Mesodermal cell (in vitro differentiated cells): ENCODE measurements at regions not wholly inside any gene's neighbourhood (a gene's known extent, or its start where the extent isn't known, plus 50 kb on each side); places are given as distances from the start of the nearest gene placed in this dataset.
"Not testable (repeated sequence)": the region's sequence is repeated elsewhere in the genome, so short reads cannot be mapped to it uniquely, and the experiment has no call there.

ENCODE experiments used
- H3K27ac ChIP-seq: 2 replicates; pipeline ENCODE4 v1.7.0; 2013; ENCODE audit warnings: mild to moderate bottlenecking, low read depth, low read length, moderate library complexity; ENCODE audit not compliant: severe bottlenecking
- H3K36me3 ChIP-seq: 2 replicates; pipeline ENCODE4 v1.7.1; 2013; ENCODE audit warnings: mild to moderate bottlenecking, low read length, moderate library complexity; ENCODE audit not compliant: control insufficient read depth, insufficient read depth
- H3K4me1 ChIP-seq: one replicate; pipeline ENCODE4 v1.7.1; 2013; ENCODE audit warnings: mild to moderate bottlenecking, low read length; ENCODE audit not compliant: insufficient read depth, control insufficient read depth, poor library complexity, severe bottlenecking
- H3K4me3 ChIP-seq: 2 replicates; pipeline ENCODE4 v1.7.0; 2013; ENCODE audit warnings: low read length, control low read depth, mild to moderate bottlenecking; ENCODE audit not compliant: insufficient read depth, poor library complexity, severe bottlenecking; ENCODE audit errors: extremely low read depth
- H3K9me3 ChIP-seq: 2 replicates; pipeline ENCODE4 v1.7.1; 2013; ENCODE audit warnings: mild to moderate bottlenecking, low read length, moderate library complexity; ENCODE audit not compliant: control insufficient read depth
- WGBS, 2 experiments: methylation state at CpG; one replicate each; pipeline ENCODE4 v1.1.5; 2013; ENCODE audit warnings: missing lambda C conversion rate in 2 of 2; ENCODE audit not compliant: insufficient coverage in 2 of 2; 5-methylcytosine and 5-hydroxymethylcytosine counted together

DNA sequence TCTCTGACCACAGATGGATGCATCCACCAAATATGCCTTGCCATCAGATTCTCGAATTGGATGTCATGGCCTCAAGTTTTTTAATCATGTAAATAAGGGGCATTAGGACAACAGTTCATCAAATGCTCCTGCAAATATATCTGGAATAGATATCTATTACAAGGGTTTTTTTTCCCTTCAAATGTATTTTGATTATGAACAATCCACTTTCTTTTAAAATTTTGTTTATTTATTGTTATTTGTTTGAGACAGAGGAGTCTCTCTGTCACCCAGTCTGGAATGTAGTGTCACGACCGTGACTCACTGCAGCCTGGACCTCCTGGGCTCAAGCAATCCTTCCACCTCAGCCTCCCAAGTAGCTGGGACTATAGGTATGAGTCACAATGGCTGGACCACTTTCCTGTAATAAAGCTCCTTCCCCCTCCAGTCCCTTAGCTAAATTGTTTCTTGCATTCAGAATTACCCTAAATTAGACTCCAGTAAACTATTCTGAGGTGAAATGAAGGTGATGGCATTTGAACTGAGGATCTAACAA is 1412.1 kb downstream of the EFNA5 start:
- Histone ChIP-seq H3K4me1 (peaks cover 3% of the 10 kb centered on the region), H3K36me3 (no peaks in the 10 kb centered on the region), H3K9me3 (no peaks in the 10 kb centered on the region), H3K4me3 (no peak overlapping the region), H3K27ac (peak overlapping the region; percentile 47)
- 80% methylated on average over 2 of the region's 3 CpGs; no CpG with 5 or more reads in 1 of the 2 experiments for WGBS, 2 experiments

DNA sequence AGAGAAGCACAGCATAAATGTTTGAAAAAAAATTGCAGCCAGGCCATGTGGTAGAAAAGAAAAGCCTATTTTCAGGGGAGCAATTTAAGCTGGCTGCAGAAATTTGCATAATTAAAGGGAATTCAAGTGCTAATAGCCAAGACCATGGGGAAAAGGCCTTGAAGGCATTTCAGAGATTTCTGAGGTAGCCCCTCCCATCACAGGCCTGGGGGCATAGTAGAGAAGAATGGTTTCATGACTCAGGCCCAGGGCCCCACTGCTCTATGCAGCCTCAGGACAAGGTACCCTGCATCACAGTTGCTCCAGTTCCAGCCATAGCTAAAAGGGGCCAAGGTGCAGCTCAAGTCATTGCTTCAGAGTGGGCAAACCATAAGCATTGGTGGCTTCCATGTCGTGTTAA is 1416.0 kb downstream of the EFNA5 start:
- Histone ChIP-seq H3K4me1 (no peaks in the 10 kb centered on the region), H3K27ac (no peak overlapping the region), H3K9me3 (no peaks in the 10 kb centered on the region), H3K4me3 (no peak overlapping the region), H3K36me3 (no peaks in the 10 kb centered on the region)
- WGBS, 2 experiments: 64 to 100% methylated on average over 1 of the region's 1 CpG

- H3K27ac ChIP-seq, H3K4me3 ChIP-seq, H3K4me1 ChIP-seq, H3K36me3 ChIP-seq, H3K9me3 ChIP-seq: not testable (repeated sequence)
- WGBS, 2 experiments: 93 to 96% methylated on average over 27 to 32 of the region's 46 CpGs
Observed at GRCh38 chr5:106246044-106246745, 1424.5 kb downstream of the EFNA5 start.

- no peaks in the 10 kb centered on the region for H3K36me3 ChIP-seq
- no peak overlapping the region for H3K4me3 ChIP-seq
- H3K4me1 ChIP-seq: no peaks in the 10 kb centered on the region
- H3K27ac ChIP-seq: no peak overlapping the region
- no peaks in the 10 kb centered on the region for H3K9me3 ChIP-seq
Observed at GRCh38 chr5:106241409-106241808, 1429.3 kb downstream of the EFNA5 start.

DNA sequence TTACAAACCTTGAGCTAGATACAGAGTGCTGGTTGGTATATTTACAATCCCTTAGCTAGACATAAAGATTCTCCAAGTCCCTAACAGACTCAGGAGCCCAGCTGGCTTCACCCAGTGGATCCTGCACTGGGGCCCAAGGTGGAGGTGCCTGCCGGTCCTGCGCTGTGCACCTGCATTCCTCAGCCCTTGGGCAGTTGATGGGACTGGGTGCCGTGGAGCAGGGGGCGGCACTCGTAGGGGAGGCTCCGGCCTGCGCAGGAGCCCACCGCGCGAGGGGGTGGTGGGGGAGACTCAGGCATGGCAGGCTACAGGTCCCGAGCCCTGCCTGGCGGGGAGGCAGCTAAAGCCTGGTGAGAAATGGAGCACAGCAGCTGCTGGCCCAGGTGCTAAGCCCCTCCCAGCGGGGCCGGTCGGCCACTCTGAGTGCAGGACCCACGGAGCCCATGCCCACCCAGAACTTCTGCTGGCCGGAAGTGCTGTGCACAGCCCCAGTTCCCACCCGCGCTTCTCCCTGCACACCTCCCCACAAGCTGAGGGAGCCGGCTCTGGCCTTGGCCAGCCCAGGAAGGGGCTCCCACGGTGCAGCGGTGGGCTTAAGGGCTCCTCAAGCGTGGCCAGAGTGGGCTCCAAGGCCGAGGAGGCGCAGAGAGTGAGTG is 1464.7 kb downstream of the EFNA5 start:
- no peak overlapping the region for H3K4me3 ChIP-seq
- no peak overlapping the region for H3K27ac ChIP-seq
- H3K9me3 ChIP-seq: no peaks in the 10 kb centered on the region
- H3K4me1 ChIP-seq: no peaks in the 10 kb centered on the region
- 92 to 93% methylated on average over 11 to 17 of the region's 25 CpGs for WGBS, 2 experiments
- no peaks in the 10 kb centered on the region for H3K36me3 ChIP-seq

DNA sequence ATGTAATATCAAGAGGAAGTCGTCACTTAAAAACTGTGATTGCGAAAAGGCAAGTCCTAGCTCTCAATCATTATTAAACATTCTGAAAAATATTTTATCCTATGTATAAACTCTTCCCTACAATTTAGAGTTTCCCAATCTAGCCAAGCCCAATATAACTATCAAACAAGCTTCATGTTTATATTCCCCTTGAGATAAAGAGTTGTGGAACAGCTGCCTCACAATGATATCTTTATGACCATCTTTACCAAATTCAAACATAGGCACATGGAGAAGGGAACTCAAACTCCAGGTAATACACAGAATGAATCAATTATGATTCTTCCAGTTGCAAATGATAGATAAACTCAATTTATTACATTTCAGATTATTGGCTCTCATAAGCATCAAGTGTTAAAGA is 1468.7 kb downstream of the EFNA5 start:
- no CpG with 5 or more reads among the region's 2 CpGs for WGBS, 2 experiments
- H3K4me3 ChIP-seq: no peak overlapping the region
- no peaks in the 10 kb centered on the region for H3K9me3 ChIP-seq
- no peak overlapping the region for H3K27ac ChIP-seq
- no peaks in the 10 kb centered on the region for H3K36me3 ChIP-seq
- H3K4me1 ChIP-seq: no peaks in the 10 kb centered on the region

DNA sequence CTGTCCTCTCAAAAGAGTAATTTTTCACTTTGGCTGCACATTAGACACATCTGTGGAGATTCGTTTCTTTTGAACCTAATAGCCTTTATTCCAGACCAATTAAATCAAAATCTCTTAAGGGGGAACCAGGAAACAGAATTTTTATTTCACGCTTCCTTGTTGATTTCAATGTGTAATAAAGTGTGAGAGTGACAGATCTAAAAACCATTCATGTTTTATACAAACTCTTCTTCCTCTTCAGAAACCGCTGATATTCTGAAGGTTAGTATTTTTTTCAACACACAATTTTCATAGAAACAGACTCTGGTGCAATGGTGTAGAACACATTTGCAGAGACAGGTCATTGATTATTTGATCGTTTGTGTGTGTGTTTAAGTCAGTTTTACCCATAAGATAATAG is 1469.8 kb downstream of the EFNA5 start:
- H3K4me3 ChIP-seq: no peak overlapping the region
- WGBS, 2 experiments: no CpG with 5 or more reads among the region's 4 CpGs
- H3K27ac ChIP-seq: no peak overlapping the region
- H3K4me1 ChIP-seq: no peaks in the 10 kb centered on the region
- H3K36me3 ChIP-seq: no peaks in the 10 kb centered on the region
- no peaks in the 10 kb centered on the region for H3K9me3 ChIP-seq

DNA sequence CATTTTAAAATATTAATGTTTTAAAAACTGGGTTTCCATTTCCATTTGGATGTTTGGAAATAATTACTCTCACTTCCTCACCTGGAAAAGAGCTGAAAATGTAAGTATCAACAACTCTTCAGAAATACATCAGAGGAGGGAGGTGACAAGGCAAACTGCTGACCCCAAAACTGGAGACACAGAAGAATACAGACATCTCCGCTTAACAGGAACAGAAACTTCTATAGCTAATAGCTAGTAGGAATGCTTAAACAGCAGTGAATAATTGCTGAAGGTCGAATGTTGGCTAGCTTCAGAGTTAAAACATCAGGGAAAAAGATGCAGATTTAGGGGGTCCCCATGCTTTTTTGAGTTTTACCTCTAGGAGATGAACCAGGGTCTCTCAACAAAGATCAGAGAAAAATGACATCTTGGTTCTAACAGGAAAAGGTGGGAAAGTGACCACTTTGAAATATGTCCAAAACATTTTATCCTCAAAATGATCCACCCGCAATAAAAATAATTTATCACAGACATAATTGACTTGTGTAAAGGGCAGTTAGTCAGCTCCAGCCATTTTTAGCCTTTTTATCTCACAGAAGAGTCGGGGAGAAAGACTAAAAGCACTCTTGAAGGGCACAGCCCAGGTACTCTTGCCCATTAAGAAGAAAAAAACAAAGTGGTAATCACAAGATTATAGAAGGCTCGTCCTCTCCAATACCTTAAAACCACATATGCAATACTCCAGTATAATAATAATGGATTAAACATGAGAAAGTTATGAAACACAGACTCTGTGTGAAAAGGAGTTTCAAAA is 1474.9 kb downstream of the EFNA5 start:
- 71 to 80% methylated on average over 1 of the region's 5 CpGs for WGBS, 2 experiments
- no peaks in the 10 kb centered on the region for H3K36me3 ChIP-seq
- H3K4me3 ChIP-seq: no peak overlapping the region
- no peaks in the 10 kb centered on the region for H3K4me1 ChIP-seq
- H3K27ac ChIP-seq: no peak overlapping the region
- H3K9me3 ChIP-seq: no peaks in the 10 kb centered on the region

- H3K27ac ChIP-seq: no peak overlapping the region
- no peak overlapping the region for H3K4me3 ChIP-seq
- H3K9me3 ChIP-seq: no peaks in the 10 kb centered on the region
- 100% methylated on average over 1 of the region's 3 CpGs; no CpG with 5 or more reads in 1 of the 2 experiments for WGBS, 2 experiments
- H3K4me1 ChIP-seq: no peaks in the 10 kb centered on the region
- H3K36me3 ChIP-seq: no peaks in the 10 kb centered on the region
Observed at GRCh38 chr5:106189121-106189809, 1481.5 kb downstream of the EFNA5 start.

DNA sequence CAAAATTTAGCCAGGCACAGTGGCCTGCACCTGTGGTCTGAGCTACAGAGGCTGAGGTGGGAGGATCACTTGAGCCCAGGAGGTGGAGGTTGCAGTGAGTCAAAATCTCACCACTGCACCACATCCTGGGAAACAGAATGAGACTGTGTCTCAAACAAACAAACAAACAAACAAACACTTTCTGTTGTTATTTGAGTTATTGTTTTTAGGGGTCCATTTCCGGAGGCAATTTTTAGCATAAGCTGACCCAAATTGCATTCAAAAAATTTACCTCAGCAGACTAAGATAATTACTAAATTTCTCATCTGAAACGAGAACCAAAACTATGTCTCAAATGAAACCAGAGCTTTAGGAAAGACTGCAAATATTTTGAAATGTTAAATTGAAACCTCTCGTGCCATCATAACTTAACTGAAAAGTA is 1485.1 kb downstream of the EFNA5 start:
- H3K9me3 ChIP-seq: no peaks in the 10 kb centered on the region
- WGBS, 2 experiments: no CpG with 5 or more reads among the region's 3 CpGs
- H3K36me3 ChIP-seq: no peaks in the 10 kb centered on the region
- H3K4me1 ChIP-seq: no peaks in the 10 kb centered on the region
- no peak overlapping the region for H3K4me3 ChIP-seq
- no peak overlapping the region for H3K27ac ChIP-seq
